ENCODE measurements at regions not wholly inside any gene's neighbourhood (a gene's known extent, or its start where the extent isn't known, plus 50 kb on each side); places are given as distances from the start of the nearest gene placed in this dataset.

DNA sequence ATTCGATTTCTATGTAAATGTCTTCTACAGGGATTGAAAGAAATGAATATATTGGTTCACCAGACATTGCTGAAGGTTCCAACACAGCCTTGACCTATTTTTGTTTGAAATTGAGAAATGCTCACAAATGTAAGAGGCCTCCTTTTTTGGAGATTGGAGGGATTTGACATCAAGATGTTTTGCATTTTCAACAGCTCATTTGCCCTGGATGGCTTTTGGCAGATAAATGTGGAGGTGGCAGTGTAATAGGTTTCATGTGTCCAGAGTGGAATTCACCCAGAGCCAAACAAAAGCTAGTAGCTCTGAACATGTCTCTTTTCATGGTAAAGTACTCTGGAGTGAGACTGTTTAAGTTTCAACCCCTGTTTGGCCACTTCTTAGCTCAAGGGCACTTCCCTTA is 77.3 kb downstream of the PALM2AKAP2 start:
- no peaks in the 10 kb centered on the region for H4K20me1 ChIP-seq (ENCODE audit: control insufficient read depth, insufficient read depth)
- FAIRE-seq (no peak), DNase-seq (ENCODE audit: low read depth, low spot score) (no peak), ATAC-seq (no peak)
- no peaks in the 10 kb centered on the region for H3K79me2 ChIP-seq (ENCODE audit: control insufficient read depth, insufficient read depth, low read length)
- H3K36me3 ChIP-seq (ENCODE audit: control insufficient read depth in 2 of 2, insufficient read depth in 2 of 2, low read length in 1 of 2) = no peaks in the 10 kb centered on the region
- H3K9me3 ChIP-seq (replicated peaks; ENCODE audit: control insufficient read depth, insufficient read depth, low read length) = no peaks in the 10 kb centered on the region
- BruUV-seq (replicated peaks) = no TSS peak
- TF ChIP-seq BHLHE40 (IDR thresholded peaks at IDR 0.05; ENCODE audit: borderline replicate concordance in 1 of 2, low read depth in 2 of 2, low read length in 1 of 2) (no peak), POU2F2 (IDR thresholded peaks at IDR 0.05; ENCODE audit: borderline replicate concordance, low read depth, low read length) (no peak), CEBPB (IDR thresholded peaks at IDR 0.05; ENCODE audit: borderline replicate concordance in 1 of 2, low read depth in 2 of 2, low read length in 2 of 2) (no peak)
- TF ChIP-seq, protein P1, sequence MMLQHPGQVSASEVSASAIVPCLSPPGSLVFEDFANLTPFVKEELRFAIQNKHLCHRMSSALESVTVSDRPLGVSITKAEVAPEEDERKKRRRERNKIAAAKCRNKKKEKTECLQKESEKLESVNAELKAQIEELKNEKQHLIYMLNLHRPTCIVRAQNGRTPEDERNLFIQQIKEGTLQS (IDR thresholded peaks at IDR 0.05; ENCODE audit: borderline replicate concordance, extremely low read depth, low read depth, low read length) = no peak
- WGBS (ENCODE audit: insufficient coverage, insufficient replicate concordance, low lambda C conversion rate, missing lambda C conversion rate) = 0% methylated on average over 1 of the region's 1 CpG
- RAD21 ChIA-PET (ENCODE audit: unreplicated experiment) = no interaction called here
- H3K27me3 ChIP-seq (replicated peaks in 1 of 2; ENCODE audit: control insufficient read depth in 2 of 2, insufficient read depth in 2 of 2, low read length in 1 of 2) = peaks cover 2 to 3% of the 10 kb centered on the region in 2 experiments
- H3K4me1 ChIP-seq (ENCODE audit: control insufficient read depth, insufficient read depth, low read length) = no peaks in the 10 kb centered on the region
- no peak overlapping the region for H2AFZ ChIP-seq (ENCODE audit: control insufficient read depth, low read depth, low read length)
- no peak overlapping the region for H3K4me3 ChIP-seq
- POLR2A ChIA-PET = no interaction called here
- H3K9ac ChIP-seq (ENCODE audit: control insufficient read depth, insufficient read depth, low read length) = no peak overlapping the region
- CTCF ChIA-PET = no interaction called here
- in situ Hi-C loops (cut with MboI) (no loop called here), intact Hi-C loops (cut with micrococcal nuclease; ENCODE audit: unreplicated experiment) (no loop called here)
- SMC1A ChIA-PET (ENCODE audit: uncharacterized antibody, unreplicated experiment) = no interaction called here
- no peak overlapping the region for H3K27ac ChIP-seq (ENCODE audit: control insufficient read depth, insufficient read depth)
- H3K4me2 ChIP-seq (ENCODE audit: control insufficient read depth, insufficient read depth) = no peak overlapping the region

GRCh38 chr9:109859447-109859846 is 79.4 kb downstream of the PALM2AKAP2 start:
- TF ChIP-seq, protein P2, sequence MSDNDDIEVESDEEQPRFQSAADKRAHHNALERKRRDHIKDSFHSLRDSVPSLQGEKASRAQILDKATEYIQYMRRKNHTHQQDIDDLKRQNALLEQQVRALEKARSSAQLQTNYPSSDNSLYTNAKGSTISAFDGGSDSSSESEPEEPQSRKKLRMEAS (IDR thresholded peaks at IDR 0.05; ENCODE audit: low read depth, low read length) = no peak
- peak in 1 of 3 experiments; percentile 34; a peak in 3 of 6 replicates for TF ChIP-seq CTCF (IDR thresholded peaks at IDR 0.05 in 2 of 3, conservative IDR thresholded peaks at IDR 0.05 in 1 of 3; ENCODE audit: control insufficient read depth in 2 of 3, extremely low read depth in 1 of 3, insufficient read depth in 1 of 3, low read depth in 3 of 3, low read length in 3 of 3)
- H3K4me3 ChIP-seq = no peak overlapping the region
- in situ Hi-C loops (cut with MboI) = no loop called here
- H3K9me3 ChIP-seq (replicated peaks; ENCODE audit: control insufficient read depth, insufficient read depth, low read length) = no peaks in the 10 kb centered on the region
- RAD21 ChIA-PET (ENCODE audit: unreplicated experiment) = interaction anchor here (1.0 kb wide), 1 partner anchor 44 kb away, joined by 3 read pairs; no protein-coding TSS in a partner anchor
- intact Hi-C loops (cut with micrococcal nuclease; ENCODE audit: unreplicated experiment) = no loop called here
- POLR2A ChIA-PET = no interaction called here
- WGBS (ENCODE audit: insufficient coverage, insufficient replicate concordance, low lambda C conversion rate, missing lambda C conversion rate) = 2% methylated on average over 2 of the region's 2 CpGs
- no peak overlapping the region for H3K9ac ChIP-seq (ENCODE audit: control insufficient read depth, insufficient read depth, low read length)
- H3K4me2 ChIP-seq (ENCODE audit: control insufficient read depth, insufficient read depth) = no peak overlapping the region
- no peaks in the 10 kb centered on the region for H3K4me1 ChIP-seq (ENCODE audit: control insufficient read depth, insufficient read depth, low read length)
- SMC1A ChIA-PET (ENCODE audit: uncharacterized antibody, unreplicated experiment) = interaction anchor here (1.0 to 1.2 kb wide), 3 partner anchors 42 to 357 kb away, joined by 3 to 4 read pairs (median 3); no protein-coding TSS in a partner anchor
- H4K20me1 ChIP-seq (ENCODE audit: control insufficient read depth, insufficient read depth) = no peaks in the 10 kb centered on the region
- no peak for DNase-seq (ENCODE audit: low read depth, low spot score)
- H2AFZ ChIP-seq (ENCODE audit: control insufficient read depth, low read depth, low read length) = no peak overlapping the region
- H3K27me3 ChIP-seq (replicated peaks in 1 of 2; ENCODE audit: control insufficient read depth in 2 of 2, insufficient read depth in 2 of 2, low read length in 1 of 2) = peaks cover 3% of the 10 kb centered on the region in 2 experiments
- FAIRE-seq = no peak
- no peaks in the 10 kb centered on the region for H3K36me3 ChIP-seq (ENCODE audit: control insufficient read depth in 2 of 2, insufficient read depth in 2 of 2, low read length in 1 of 2)
- ATAC-seq = no peak
- no peak overlapping the region for H3K27ac ChIP-seq (ENCODE audit: control insufficient read depth, insufficient read depth)
- no peaks in the 10 kb centered on the region for H3K79me2 ChIP-seq (ENCODE audit: control insufficient read depth, insufficient read depth, low read length)
- BruUV-seq (replicated peaks) = no TSS peak
- CTCF ChIA-PET = interaction anchor here (0.6 to 2.6 kb wide), 5 partner anchors 11 to 601 kb away, joined by 3 to 13 read pairs (median 4); no protein-coding TSS in a partner anchor
